ENCODE measurements at regions not wholly inside any gene's neighbourhood (a gene's known extent, or its start where the extent isn't known, plus 50 kb on each side); places are given as distances from the start of the nearest gene placed in this dataset.

DNA sequence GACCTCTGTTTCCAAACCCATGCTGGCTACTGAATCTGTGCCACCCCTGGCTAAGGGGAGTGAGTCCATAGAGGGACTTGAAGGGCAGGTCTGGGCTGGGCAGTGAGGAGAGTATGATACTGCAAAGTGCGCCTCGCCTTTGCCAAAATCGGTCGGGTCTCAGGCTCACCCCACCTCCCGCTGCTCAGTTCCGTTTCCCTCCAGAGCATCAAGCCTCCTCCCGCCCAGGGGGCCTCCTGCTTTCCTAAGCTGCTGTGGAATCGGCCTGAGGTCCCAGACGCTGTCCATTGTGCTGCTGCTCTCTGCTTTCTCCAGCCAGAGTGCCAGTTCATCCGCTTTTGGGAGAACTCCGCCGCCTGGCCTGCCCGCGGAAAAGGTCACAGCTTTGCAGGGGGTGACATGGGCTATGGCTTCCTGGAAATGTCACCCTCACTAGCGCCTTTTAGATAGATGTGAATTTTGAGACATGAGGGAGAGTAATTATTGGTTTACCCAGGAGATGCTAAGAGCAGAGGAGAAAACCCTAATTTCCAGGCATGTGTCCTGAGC, 1418.4 kb downstream of the UQCRFS1 start:
- TF ChIP-seq POLR2A (IDR thresholded peaks at IDR 0.05; ENCODE audit: low read depth, low read length) (no peak), POLR2AphosphoS5 (IDR thresholded peaks at IDR 0.05; ENCODE audit: low read depth, low read length) (no peak), TAF1 (IDR thresholded peaks at IDR 0.05; ENCODE audit: low read depth, low read length) (no peak), SPI1 (IDR thresholded peaks at IDR 0.05; ENCODE audit: low read depth, low read length) (0 out of 2 replicates have a peak, but pooled peaks have one; percentile 16), POU2F2 (IDR thresholded peaks at IDR 0.05; ENCODE audit: low read depth, low read length) (no peak)

Measured in GM12891 (cell line).